ENCODE measurements at regions not wholly inside any gene's neighbourhood (a gene's known extent, or its start where the extent isn't known, plus 50 kb on each side); places are given as distances from the start of the nearest gene placed in this dataset.

DNA sequence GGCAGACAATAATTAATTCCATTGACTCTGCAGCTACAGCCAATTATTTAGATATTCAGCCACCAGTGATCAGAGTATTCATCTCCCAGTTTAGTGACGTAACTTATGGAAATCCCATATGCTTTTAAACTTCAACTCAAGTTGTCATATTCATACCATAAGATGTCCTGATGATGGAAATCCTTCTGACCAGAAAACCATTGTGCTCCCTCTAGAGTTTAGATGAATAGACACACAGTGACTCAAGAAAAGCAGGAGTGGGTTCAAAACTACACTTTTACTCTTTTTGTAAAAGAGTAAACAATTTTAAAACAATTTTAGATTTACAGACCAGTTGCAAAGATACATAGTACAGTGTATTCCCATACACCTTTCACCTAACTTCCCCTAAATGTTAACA, 463.7 kb downstream of the KCNT2 start:
- TF ChIP-seq CHD1 (IDR thresholded peaks at IDR 0.05; ENCODE audit: low read depth, low read length) (no peak), CREB1 (IDR thresholded peaks at IDR 0.05; ENCODE audit: low read depth) (no peak), POLR2A (IDR thresholded peaks at IDR 0.05; ENCODE audit: low read depth, low read length) (no peak)
- TF ChIP-seq, protein P1, sequence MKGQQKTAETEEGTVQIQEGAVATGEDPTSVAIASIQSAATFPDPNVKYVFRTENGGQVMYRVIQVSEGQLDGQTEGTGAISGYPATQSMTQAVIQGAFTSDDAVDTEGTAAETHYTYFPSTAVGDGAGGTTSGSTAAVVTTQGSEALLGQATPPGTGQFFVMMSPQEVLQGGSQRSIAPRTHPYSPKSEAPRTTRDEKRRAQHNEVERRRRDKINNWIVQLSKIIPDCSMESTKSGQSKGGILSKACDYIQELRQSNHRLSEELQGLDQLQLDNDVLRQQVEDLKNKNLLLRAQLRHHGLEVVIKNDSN (IDR thresholded peaks at IDR 0.05; ENCODE audit: borderline replicate concordance, extremely low read length, insufficient read depth, low read depth, low read length): no peak
